ENCODE measurements at regions not wholly inside any gene's neighbourhood (a gene's known extent, or its start where the extent isn't known, plus 50 kb on each side); places are given as distances from the start of the nearest gene placed in this dataset.

DNA sequence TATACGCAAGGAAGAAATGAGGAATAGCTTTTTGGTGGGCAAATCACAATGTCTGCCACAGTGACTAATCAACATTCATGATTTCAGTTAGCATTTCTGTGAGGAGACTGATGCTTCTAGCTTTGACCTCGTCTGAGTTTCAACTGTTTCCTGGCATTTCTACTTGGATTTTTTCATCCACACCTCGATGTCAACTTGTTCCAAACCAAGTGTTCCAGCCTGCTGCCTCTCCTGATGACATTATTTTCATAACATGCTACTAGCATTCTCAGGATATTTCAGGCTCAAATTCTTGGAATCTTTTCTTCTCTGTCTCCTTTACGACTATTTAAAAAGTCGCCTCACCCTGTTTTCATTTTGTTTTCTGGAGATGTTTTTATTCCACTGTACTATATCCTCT, 90.3 kb upstream of the TEX13D start:
- in situ Hi-C loops (cut with MboI; ENCODE audit: low sequenced_read_pairs) (no loop called here), dilution Hi-C loops (cut with HindIII; ENCODE audit: low sequenced_read_pairs, unreplicated experiment) (no loop called here), intact Hi-C loops (cut with micrococcal nuclease) (no loop called here)
- H4K5ac ChIP-seq (ENCODE audit: low read depth, low read length), result no peak overlapping the region
- no peak overlapping the region for H3K4ac ChIP-seq (ENCODE audit: low read depth, low read length)
- H4K8ac ChIP-seq (ENCODE audit: low read depth in 2 of 2, low read length in 2 of 2), result no peak overlapping the region
- 29% methylated on average over 1 of the region's 5 CpGs; no CpG with 5 or more reads in 1 of the 2 experiments for WGBS, 2 experiments (ENCODE audit: extremely low coverage in 2 of 2, insufficient read length in 1 of 2)
- no peak overlapping the region for H2BK15ac ChIP-seq (ENCODE audit: low read depth, low read length)
- no peak overlapping the region for H2AFZ ChIP-seq (replicated peaks; ENCODE audit: low read length, poor library complexity)
- no peak overlapping the region for H3K4me2 ChIP-seq (ENCODE audit: low read depth, low read length)
- DNase-seq (no peak), ATAC-seq (ENCODE audit: low read depth) (no peak)
- H3K23ac ChIP-seq (ENCODE audit: low read depth, low read length), result no peak overlapping the region
- CTCF ChIA-PET, result no interaction called here
- H3K27me3 ChIP-seq (ENCODE audit: control insufficient read depth, insufficient read depth, low read length), result no peaks in the 10 kb centered on the region
- no peaks in the 10 kb centered on the region for H3K9me1 ChIP-seq (ENCODE audit: insufficient read depth, low read length)
- no peak overlapping the region for H3K56ac ChIP-seq (ENCODE audit: extremely low read depth, insufficient read depth, low read length)
- no peak overlapping the region for H3K14ac ChIP-seq (replicated peaks; ENCODE audit: low read depth, low read length)
- no peaks in the 10 kb centered on the region for H3K79me1 ChIP-seq (ENCODE audit: low read depth in 1 of 2, low read length in 2 of 2)
- H3K27ac ChIP-seq (ENCODE audit: insufficient read depth, low read length), result no peak overlapping the region
- POLR2A ChIA-PET (ENCODE audit: unreplicated experiment), result no interaction called here
- H3K9ac ChIP-seq (ENCODE audit: low read depth, low read length), result no peak overlapping the region
- H3K36me3 ChIP-seq (ENCODE audit: control insufficient read depth, insufficient read depth, low read length), result no peaks in the 10 kb centered on the region
- no peaks in the 10 kb centered on the region for H3K4me1 ChIP-seq (ENCODE audit: control insufficient read depth, insufficient read depth, low read length)
- TF ChIP-seq NFE2L2 (IDR thresholded peaks at IDR 0.05; ENCODE audit: low read depth, low read length) (no peak), POLR2A (IDR thresholded peaks at IDR 0.05; ENCODE audit: low read depth, low read length) (no peak)
- no peak overlapping the region for H2AK5ac ChIP-seq (ENCODE audit: low read depth, low read length)
- no peak overlapping the region for H2BK20ac ChIP-seq (ENCODE audit: low read depth, low read length)
- no peak overlapping the region for H2BK120ac ChIP-seq (ENCODE audit: low read depth, low read length)
- no peak overlapping the region for H2BK5ac ChIP-seq (ENCODE audit: low read depth, low read length, poor library complexity, severe bottlenecking)
- H4K91ac ChIP-seq (ENCODE audit: insufficient read depth, low read depth, low read length), result no peak overlapping the region
- no peaks in the 10 kb centered on the region for H3K9me3 ChIP-seq (ENCODE audit: control insufficient read depth, insufficient read depth, low read length)
- BruUV-seq (replicated peaks), result no TSS peak
- H4K20me1 ChIP-seq (ENCODE audit: insufficient read depth, low read length), result no peaks in the 10 kb centered on the region
- no peak overlapping the region for H2AK9ac ChIP-seq (replicated peaks; ENCODE audit: low read depth, low read length, poor library complexity)
- no peak overlapping the region for H3K18ac ChIP-seq (ENCODE audit: low read depth, low read length)
- H3K4me3 ChIP-seq (ENCODE audit: insufficient read depth, low read depth, low read length), result no peak overlapping the region

All from IMR-90 (cell line).